BLaER1 (cell line): ENCODE measurements at regions not wholly inside any gene's neighbourhood (a gene's known extent, or its start where the extent isn't known, plus 50 kb on each side); places are given as distances from the start of the nearest gene placed in this dataset.

ENCODE experiments used
- H3K27ac ChIP-seq: shearing (Covaris generic); formaldehyde crosslinking; 2 replicates; pipeline ENCODE4 v1.8.1; 2022
- H3K27me3 ChIP-seq: shearing (Covaris generic); formaldehyde crosslinking; 2 replicates; pipeline ENCODE4 v1.8.1; 2022
- H3K36me3 ChIP-seq: shearing (Covaris generic); formaldehyde crosslinking; 2 replicates; pipeline ENCODE4 v1.8.1; 2022
- H3K4me1 ChIP-seq: shearing (Covaris generic); formaldehyde crosslinking; 2 replicates; pipeline ENCODE4 v1.8.1; 2022
- H3K4me2 ChIP-seq: shearing (Covaris generic); formaldehyde crosslinking; 2 replicates; pipeline ENCODE4 v1.8.1; 2022
- H3K4me3 ChIP-seq: shearing (Covaris generic); formaldehyde crosslinking; 2 replicates; pipeline ENCODE4 v1.8.1; 2022
- H3K9ac ChIP-seq: shearing (Covaris generic); formaldehyde crosslinking; 2 replicates; pipeline ENCODE4 v1.8.1; 2022
- H3K9me3 ChIP-seq: shearing (Covaris generic); formaldehyde crosslinking; 2 replicates; pipeline ENCODE4 v1.8.1; 2022
- H4K20me1 ChIP-seq: shearing (Covaris generic); formaldehyde crosslinking; 2 replicates; pipeline ENCODE4 v1.8.1; 2022
- Cebpa-rat ChIP-seq: shearing (Covaris generic); IDR thresholded peaks from 2 replicates; pipeline ENCODE4 v1.8.1; 2022

DNA sequence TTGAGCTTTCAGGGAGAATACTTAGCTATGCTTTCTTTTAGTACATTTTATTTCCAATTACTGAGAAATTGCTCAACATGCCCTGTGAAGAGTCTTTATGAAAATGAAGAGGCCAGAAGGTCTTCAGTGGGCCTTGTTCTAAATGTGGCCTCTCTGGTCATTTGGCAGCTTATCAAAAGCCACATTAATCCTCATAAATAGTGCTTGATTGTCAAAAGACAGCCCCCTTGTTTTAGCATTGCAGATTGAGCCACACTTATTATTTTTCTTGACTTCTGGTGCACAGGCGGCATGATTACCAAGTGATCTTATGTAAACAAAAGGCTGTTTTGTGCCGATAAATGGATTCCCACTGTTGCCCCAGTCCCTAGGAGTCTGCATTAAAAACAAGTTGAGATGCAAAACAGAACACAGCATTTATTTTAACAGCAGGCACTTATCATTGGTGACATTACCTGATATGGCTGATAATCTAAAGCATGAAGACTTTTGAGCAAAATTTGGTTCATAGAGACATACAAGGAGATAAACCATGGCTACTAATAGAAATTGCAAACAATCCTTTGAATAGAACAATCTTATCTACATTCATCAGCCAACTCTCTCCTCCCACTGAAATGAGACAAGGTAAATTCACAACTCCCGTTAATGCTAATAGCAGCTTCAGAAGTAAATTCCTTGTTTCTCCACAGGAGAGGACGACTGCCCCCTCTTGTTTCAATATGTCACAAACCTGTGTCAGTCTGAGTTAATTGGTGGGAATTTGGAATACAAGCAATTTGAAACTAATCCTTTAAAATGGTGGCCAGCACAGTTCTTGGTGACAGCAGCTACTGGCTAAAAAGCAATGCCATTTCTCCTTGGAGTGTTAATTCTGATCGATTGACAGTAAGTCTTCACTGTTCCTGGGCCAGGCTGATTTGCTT, 194.3 kb downstream of the NSUN3 start:
- Histone ChIP-seq H4K20me1 (no peaks in the 10 kb centered on the region), H3K4me3 (no peak overlapping the region), H3K27ac (no peak overlapping the region), H3K4me2 (no peak overlapping the region), H3K27me3 (no peaks in the 10 kb centered on the region), H3K9me3 (no peaks in the 10 kb centered on the region), H3K9ac (no peak overlapping the region), H3K4me1 (no peaks in the 10 kb centered on the region), H3K36me3 (no peaks in the 10 kb centered on the region)
- no peak for TF ChIP-seq Cebpa-rat

DNA sequence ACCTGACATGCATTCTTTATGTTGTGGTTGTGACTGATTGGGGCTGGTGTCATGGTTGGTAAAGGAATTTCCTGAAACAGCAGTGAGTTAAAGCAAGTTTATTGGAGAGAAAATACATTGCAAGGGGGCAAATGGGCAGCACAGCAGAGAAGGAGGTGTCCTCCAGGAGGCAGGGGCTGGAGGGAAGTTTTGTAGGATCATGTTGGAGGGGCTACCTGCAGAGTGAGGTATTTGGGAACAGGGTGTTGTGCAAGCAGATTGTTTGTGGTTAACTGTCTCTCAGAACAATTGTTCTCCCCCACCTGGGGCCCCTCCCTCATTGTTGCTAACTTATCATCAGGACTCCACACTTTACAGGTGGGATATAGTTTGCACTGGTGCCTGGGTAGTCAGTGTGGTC, 196.0 kb downstream of the NSUN3 start:
- Histone ChIP-seq H3K9me3 (no peaks in the 10 kb centered on the region), H3K36me3 (no peaks in the 10 kb centered on the region), H3K27me3 (no peaks in the 10 kb centered on the region), H3K4me2 (no peak overlapping the region), H3K9ac (no peak overlapping the region), H4K20me1 (no peaks in the 10 kb centered on the region), H3K27ac (no peak overlapping the region), H3K4me1 (no peaks in the 10 kb centered on the region), H3K4me3 (no peak overlapping the region)
- TF ChIP-seq Cebpa-rat, result no peak

DNA sequence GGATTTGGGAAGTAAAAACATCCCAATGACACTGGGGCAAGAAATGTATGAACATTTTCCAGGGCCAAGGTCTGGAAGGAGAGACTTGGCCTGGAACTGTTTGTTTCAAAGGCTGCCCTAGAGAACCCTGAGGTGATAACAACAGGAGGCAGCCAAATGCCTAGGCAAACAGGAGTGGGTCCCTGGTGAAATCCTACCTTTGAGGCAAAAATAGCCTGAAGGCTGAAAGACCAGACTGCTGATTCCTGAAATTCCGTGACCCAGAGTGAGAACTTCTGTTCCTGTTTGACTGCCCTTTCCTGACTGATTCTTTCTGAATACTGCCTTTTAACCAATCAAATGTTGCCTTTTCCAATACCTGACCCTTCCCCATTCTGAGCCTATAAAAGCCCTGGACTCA, 196.4 kb downstream of the NSUN3 start:
- H3K4me3 ChIP-seq, result no peak overlapping the region
- H3K9ac ChIP-seq, result no peak overlapping the region
- TF ChIP-seq Cebpa-rat, result no peak
- H3K4me2 ChIP-seq, result no peak overlapping the region
- no peaks in the 10 kb centered on the region for H4K20me1 ChIP-seq
- H3K27ac ChIP-seq, result no peak overlapping the region
- H3K9me3 ChIP-seq, result no peaks in the 10 kb centered on the region
- no peaks in the 10 kb centered on the region for H3K27me3 ChIP-seq
- H3K36me3 ChIP-seq, result no peaks in the 10 kb centered on the region
- no peaks in the 10 kb centered on the region for H3K4me1 ChIP-seq

DNA sequence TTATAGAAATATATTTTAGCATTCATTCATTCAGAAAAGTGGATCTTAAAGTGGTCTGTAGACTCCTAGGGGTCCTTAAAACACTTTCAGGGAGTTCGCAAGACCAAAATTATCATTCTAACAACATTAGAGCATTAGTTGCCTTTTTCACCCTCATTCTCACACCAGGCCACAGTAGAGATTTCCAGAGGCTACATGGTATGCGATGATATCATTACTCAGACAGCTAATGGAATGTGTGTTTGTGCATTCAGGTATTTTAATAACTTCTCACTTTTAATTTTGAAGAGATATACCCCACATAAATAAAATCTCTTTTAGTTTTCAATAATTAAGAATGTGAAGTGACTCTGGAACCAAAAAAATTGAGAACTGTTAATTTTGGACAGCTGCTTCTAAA, 206.9 kb downstream of the NSUN3 start:
- Histone ChIP-seq H3K4me3 (no peak overlapping the region), H3K9ac (no peak overlapping the region), H3K4me1 (no peaks in the 10 kb centered on the region), H4K20me1 (no peaks in the 10 kb centered on the region), H3K27ac (no peak overlapping the region), H3K27me3 (no peaks in the 10 kb centered on the region), H3K36me3 (no peaks in the 10 kb centered on the region), H3K9me3 (no peaks in the 10 kb centered on the region), H3K4me2 (no peak overlapping the region)
- no peak for TF ChIP-seq Cebpa-rat

DNA sequence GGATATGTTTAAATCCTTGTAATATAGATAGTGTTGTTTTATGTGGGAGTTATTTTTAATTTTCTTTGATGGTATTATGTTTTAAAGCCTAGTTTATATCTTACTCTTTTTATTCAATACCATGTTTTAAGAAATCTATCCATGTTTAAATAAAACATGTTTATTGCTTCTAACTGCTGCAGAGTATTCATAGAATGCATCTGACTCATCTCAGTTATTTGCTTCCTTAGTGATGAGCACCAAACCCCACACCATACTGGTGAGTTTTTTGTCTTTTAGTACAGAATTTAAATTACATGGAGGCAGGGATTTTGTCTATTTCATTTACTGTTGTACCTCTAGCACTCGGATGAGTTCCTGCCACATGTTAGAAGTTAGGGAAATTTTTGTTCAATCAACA, 209.2 kb downstream of the NSUN3 start:
- no peak for TF ChIP-seq Cebpa-rat
- H3K4me3 ChIP-seq, result no peak overlapping the region
- no peaks in the 10 kb centered on the region for H4K20me1 ChIP-seq

DNA sequence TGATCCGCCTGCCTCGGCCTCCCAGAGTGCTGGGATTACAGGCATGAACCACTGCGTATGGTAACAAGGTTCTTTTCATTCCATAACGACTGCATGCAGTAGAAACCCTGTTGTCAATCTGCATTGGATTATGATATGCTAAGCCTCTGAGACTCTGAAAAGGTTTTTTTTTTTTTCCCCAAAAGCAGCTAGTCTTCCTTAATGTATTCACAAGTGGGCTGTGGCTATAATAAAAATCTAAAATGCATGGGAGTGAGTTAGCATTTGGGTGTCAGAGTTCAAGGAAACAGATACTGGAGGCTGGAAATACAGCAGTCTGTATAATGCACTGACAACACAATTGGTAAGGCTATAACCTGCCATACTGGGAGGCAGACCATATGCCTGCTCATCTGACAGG, 218.1 kb downstream of the NSUN3 start:
- H3K4me3 ChIP-seq, result no peak overlapping the region
- no peak for TF ChIP-seq Cebpa-rat

More for the DNA sequence above, 209.2 kb downstream of the NSUN3 start:
- Histone ChIP-seq H3K4me1 (no peaks in the 10 kb centered on the region), H3K27ac (no peak overlapping the region), H3K36me3 (no peaks in the 10 kb centered on the region), H3K4me2 (no peak overlapping the region), H3K27me3 (no peaks in the 10 kb centered on the region), H3K9ac (no peak overlapping the region), H3K9me3 (no peaks in the 10 kb centered on the region)

DNA sequence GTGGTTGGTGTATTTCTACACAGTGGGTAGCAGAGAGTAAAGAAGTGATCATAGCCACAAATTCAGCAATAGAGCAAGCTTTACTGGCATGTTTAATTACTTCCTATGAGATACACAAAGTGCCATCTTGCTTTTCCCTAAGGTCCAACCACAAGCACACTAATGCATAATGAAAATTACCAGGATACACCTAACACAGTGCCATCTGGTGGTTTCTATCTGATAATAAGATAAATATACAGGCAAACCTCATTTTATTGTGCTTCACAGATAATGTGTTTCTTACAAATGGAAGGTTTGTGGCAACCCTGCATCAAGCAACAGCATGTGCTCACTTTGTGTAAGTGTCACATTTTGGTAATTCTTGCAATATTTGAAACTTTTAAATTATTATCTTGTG, 223.0 kb downstream of the NSUN3 start:
- no peak overlapping the region for H3K4me2 ChIP-seq
- H3K36me3 ChIP-seq, result no peaks in the 10 kb centered on the region
- H3K4me1 ChIP-seq, result no peaks in the 10 kb centered on the region
- no peaks in the 10 kb centered on the region for H3K27me3 ChIP-seq
- no peak for TF ChIP-seq Cebpa-rat
- no peaks in the 10 kb centered on the region for H4K20me1 ChIP-seq
- H3K27ac ChIP-seq, result no peak overlapping the region
- no peak overlapping the region for H3K9ac ChIP-seq
- no peaks in the 10 kb centered on the region for H3K9me3 ChIP-seq
- H3K4me3 ChIP-seq, result no peak overlapping the region

More for the DNA sequence above, 218.1 kb downstream of the NSUN3 start:
- H3K4me1 ChIP-seq, result no peaks in the 10 kb centered on the region
- H3K27ac ChIP-seq, result no peak overlapping the region
- H3K4me2 ChIP-seq, result no peak overlapping the region
- H3K9me3 ChIP-seq, result no peaks in the 10 kb centered on the region
- H3K36me3 ChIP-seq, result no peaks in the 10 kb centered on the region
- H3K9ac ChIP-seq, result no peak overlapping the region
- H4K20me1 ChIP-seq, result no peaks in the 10 kb centered on the region
- no peaks in the 10 kb centered on the region for H3K27me3 ChIP-seq

DNA sequence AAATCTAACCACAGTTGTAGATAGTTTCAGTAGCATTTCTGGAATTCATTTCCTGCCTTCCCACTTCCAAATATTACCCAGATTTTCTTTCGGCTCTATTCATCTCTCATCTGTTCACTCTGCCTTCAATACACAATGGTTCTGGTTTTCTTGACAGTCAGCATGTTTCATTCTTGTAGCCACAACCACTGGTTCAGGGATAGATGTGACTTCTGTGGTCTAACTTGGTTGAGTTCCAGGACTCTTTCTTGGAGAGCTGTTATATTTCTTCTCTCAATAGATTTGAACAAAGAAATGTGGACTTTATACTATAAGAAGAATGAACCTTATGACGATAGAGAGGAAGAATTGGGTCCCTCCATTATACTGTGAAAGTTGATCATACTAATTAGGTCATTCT, 228.8 kb downstream of the NSUN3 start:
- Histone ChIP-seq H3K27me3 (no peaks in the 10 kb centered on the region), H3K4me3 (no peak overlapping the region), H3K9ac (no peak overlapping the region), H3K4me1 (no peaks in the 10 kb centered on the region), H3K9me3 (no peaks in the 10 kb centered on the region), H3K27ac (no peak overlapping the region), H3K36me3 (no peaks in the 10 kb centered on the region), H3K4me2 (no peak overlapping the region), H4K20me1 (no peaks in the 10 kb centered on the region)
- no peak for TF ChIP-seq Cebpa-rat

DNA sequence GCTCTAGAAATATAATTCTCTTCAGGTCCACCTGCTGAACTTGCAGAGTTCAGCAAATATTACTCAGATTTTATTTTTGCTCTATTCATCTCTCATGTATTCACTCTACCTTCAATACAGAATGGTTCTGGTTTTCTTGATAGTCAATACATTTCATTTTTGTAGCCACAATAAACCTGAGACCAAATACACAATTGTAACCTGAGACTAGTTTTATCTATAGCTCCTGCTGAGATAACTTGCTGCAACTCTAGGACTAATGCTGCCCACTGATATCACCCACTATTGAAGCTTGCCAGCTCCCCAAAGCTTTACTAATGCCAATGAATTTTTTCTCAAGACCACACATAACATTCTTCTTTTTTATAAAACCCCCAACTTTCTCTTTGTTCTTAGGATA, 229.3 kb downstream of the NSUN3 start:
- no peak overlapping the region for H3K27ac ChIP-seq
- no peak overlapping the region for H3K9ac ChIP-seq
- H4K20me1 ChIP-seq, result no peaks in the 10 kb centered on the region
- H3K4me3 ChIP-seq, result no peak overlapping the region
- no peak for TF ChIP-seq Cebpa-rat
- H3K4me1 ChIP-seq, result no peaks in the 10 kb centered on the region
- H3K9me3 ChIP-seq, result no peaks in the 10 kb centered on the region
- no peaks in the 10 kb centered on the region for H3K27me3 ChIP-seq
- H3K4me2 ChIP-seq, result no peak overlapping the region
- no peaks in the 10 kb centered on the region for H3K36me3 ChIP-seq

DNA sequence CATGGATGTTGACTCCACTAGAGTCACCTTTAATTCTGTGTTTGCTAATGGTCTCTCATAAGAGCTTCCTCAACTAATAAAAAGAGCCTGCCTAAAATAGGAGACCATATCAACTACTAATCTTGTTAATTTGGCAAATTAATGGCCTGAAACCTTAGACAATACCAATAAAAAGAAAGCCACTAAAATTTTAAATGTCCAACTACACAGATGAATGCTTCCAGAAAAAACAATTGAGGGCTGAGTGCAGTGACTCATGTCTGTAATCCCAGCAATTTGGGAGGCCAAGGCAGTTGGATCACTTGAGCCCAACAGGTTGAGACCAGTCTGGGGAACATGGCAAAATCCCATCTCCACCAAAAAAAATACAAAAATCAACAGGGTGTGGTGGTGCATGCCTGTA, 230.9 kb downstream of the NSUN3 start:
- H3K9ac ChIP-seq, result no peak overlapping the region
- H3K27ac ChIP-seq, result no peak overlapping the region
- H3K36me3 ChIP-seq, result no peaks in the 10 kb centered on the region
- no peaks in the 10 kb centered on the region for H4K20me1 ChIP-seq
- no peak overlapping the region for H3K4me2 ChIP-seq
- H3K9me3 ChIP-seq, result no peaks in the 10 kb centered on the region
- no peak overlapping the region for H3K4me3 ChIP-seq
- H3K27me3 ChIP-seq, result no peaks in the 10 kb centered on the region
- no peaks in the 10 kb centered on the region for H3K4me1 ChIP-seq
- no peak for TF ChIP-seq Cebpa-rat

DNA sequence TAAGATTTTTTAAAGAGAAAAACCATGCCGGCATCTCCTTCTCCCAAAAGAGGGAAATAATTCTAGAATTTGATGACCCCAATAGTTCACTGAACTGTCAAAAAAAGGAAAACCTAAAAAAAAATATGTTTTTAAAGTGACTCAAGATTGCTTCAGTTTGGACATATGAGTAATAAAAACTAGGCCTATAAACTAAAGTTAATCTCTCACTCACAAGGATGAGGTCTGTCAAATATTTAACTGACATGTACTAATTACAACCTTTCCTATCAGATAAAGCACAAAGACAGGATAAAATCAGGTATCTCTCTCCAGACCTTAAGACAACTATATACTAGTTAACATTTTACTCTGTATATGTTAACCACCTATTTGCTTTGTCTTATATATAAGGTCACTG, 231.9 kb downstream of the NSUN3 start:
- Histone ChIP-seq H3K27ac (no peak overlapping the region), H3K27me3 (no peaks in the 10 kb centered on the region), H3K4me1 (no peaks in the 10 kb centered on the region), H3K4me3 (no peak overlapping the region), H3K36me3 (no peaks in the 10 kb centered on the region), H3K9me3 (no peaks in the 10 kb centered on the region), H3K4me2 (no peak overlapping the region), H3K9ac (no peak overlapping the region), H4K20me1 (no peaks in the 10 kb centered on the region)
- TF ChIP-seq Cebpa-rat, result no peak
